Smooth muscle cell (in vitro differentiated cells): ENCODE measurements at regions not wholly inside any gene's neighbourhood (a gene's known extent, or its start where the extent isn't known, plus 50 kb on each side); places are given as distances from the start of the nearest gene placed in this dataset.

ENCODE experiments used
- DNase-seq: peaks from one replicate; lab custom pipeline; 2025; ENCODE audit not compliant: unreplicated experiment; lab: John Stamatoyannopoulos, UW
- H2AFZ ChIP-seq: fragments of 200-600 bp; sonication (generic); 2 replicates; pipeline ENCODE4 v1.6.0; 2016; ENCODE audit warnings: antibody characterized with exemption, low read depth, mild to moderate bottlenecking
- H3F3A ChIP-seq: fragments of 200-600 bp; sonication (generic); 2 replicates; pipeline ENCODE4 v1.6.0; 2017; ENCODE audit warnings: antibody characterized with exemption, low read depth
- H3K27ac ChIP-seq: fragments of 200-600 bp; sonication (generic); 2 replicates; pipeline ENCODE4 v1.5.1; 2016; ENCODE audit warnings: low read depth, mild to moderate bottlenecking
- H3K27me3 ChIP-seq: fragments of 200-600 bp; sonication (generic); 2 replicates; pipeline ENCODE4 v1.6.1; 2016; ENCODE audit warnings: low read depth, mild to moderate bottlenecking
- H3K36me3 ChIP-seq: fragments of 200-600 bp; sonication (generic); 2 replicates; pipeline ENCODE4 v1.5.1; 2016; ENCODE audit warnings: low read depth
- H3K4me1 ChIP-seq: fragments of 200-600 bp; sonication (generic); 2 replicates; pipeline ENCODE4 v1.5.1; 2016; ENCODE audit warnings: low read depth
- H3K4me2 ChIP-seq: fragments of 200-600 bp; sonication (generic); 2 replicates; pipeline ENCODE4 v1.6.0; 2016; ENCODE audit warnings: mild to moderate bottlenecking
- H3K4me3 ChIP-seq: fragments of 200-600 bp; sonication (generic); 2 replicates; pipeline ENCODE4 v1.5.1; 2016; ENCODE audit warnings: mild to moderate bottlenecking
- H3K79me2 ChIP-seq: fragments of 200-600 bp; sonication (generic); 2 replicates; pipeline ENCODE4 v1.6.0; 2016; ENCODE audit warnings: low read depth, mild to moderate bottlenecking
- H3K9ac ChIP-seq: fragments of 200-600 bp; sonication (generic); 2 replicates; pipeline ENCODE4 v1.6.0; 2016; ENCODE audit warnings: low read depth
- H3K9me3 ChIP-seq: fragments of 200-600 bp; sonication (generic); replicated peaks from 2 replicates; pipeline ENCODE4 v1.5.1; 2016; ENCODE audit warnings: low read depth
- H4K20me1 ChIP-seq: fragments of 200-600 bp; sonication (generic); 2 replicates; pipeline ENCODE4 v1.6.0; 2016; ENCODE audit warnings: low read depth
- WGBS: methylation state at CpG from one replicate; pipeline ENCODE4 v1.1.7; 2016; ENCODE audit warnings: low lambda C conversion rate; 5-methylcytosine and 5-hydroxymethylcytosine counted together
- TF ChIP-seq, protein P1 (sequence below): fragments of 200-600 bp; sonication (generic); IDR thresholded peaks from 2 replicates; pipeline ENCODE4 v1.5.1; 2017; ENCODE audit warnings: borderline replicate concordance, mild to moderate bottlenecking, antibody characterized with exemption; ENCODE audit not compliant: insufficient read depth, poor library complexity, severe bottlenecking

DNA sequence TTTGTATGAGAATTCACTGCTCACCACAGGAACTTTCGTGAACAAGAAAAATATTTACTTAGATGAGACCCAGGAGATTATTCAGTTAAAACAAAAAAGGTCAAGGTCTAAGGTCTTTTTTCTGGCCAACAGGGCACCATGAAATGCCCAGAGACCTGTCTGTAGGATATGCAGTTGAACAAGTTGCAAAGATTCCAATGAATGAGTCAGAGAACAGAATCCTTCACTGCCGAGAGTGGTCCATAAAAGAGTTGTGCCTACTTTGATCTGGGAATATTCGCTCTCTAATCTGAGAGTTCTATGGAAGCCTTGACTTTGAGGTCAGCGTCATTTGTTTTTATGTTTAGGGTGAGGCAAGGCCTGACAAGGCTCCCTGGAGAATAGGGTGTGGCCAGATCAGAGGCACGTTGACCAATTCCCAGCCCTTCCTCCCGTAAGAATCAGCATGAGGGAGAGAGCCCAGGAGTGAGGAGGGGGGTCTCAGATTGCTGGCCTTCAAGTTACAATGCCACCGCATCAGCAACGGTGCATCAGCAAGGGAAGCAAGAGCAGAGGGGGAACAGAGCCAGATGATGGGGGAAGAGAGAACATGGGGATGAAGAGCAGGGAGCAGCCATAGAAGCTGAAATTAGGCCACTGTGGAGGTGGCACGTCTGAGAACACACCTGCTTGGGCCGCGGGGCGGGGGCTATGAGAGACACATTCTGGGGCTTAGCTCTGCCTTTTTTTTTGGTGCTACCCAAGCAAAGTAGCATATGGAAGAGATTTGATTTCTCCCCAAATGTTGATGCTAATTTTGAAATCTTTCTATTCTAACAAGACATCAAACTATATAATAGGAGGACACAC, 206.4 kb upstream of the RAB4A start:
- Histone ChIP-seq H2AFZ (no peak overlapping the region), H3K4me1 (peaks cover 11% of the 10 kb centered on the region), H4K20me1 (no peaks in the 10 kb centered on the region), H3K9me3 (no peaks in the 10 kb centered on the region), H3K27ac (no peak overlapping the region), H3K9ac (no peak overlapping the region), H3F3A (no peaks in the 10 kb centered on the region), H3K36me3 (no peaks in the 10 kb centered on the region), H3K27me3 (no peaks in the 10 kb centered on the region), H3K79me2 (no peaks in the 10 kb centered on the region), H3K4me2 (no peak overlapping the region), H3K4me3 (no peak overlapping the region)
- no peak for DNase-seq
- 62% methylated on average over 12 of the region's 12 CpGs for WGBS
- TF ChIP-seq, protein P1, sequence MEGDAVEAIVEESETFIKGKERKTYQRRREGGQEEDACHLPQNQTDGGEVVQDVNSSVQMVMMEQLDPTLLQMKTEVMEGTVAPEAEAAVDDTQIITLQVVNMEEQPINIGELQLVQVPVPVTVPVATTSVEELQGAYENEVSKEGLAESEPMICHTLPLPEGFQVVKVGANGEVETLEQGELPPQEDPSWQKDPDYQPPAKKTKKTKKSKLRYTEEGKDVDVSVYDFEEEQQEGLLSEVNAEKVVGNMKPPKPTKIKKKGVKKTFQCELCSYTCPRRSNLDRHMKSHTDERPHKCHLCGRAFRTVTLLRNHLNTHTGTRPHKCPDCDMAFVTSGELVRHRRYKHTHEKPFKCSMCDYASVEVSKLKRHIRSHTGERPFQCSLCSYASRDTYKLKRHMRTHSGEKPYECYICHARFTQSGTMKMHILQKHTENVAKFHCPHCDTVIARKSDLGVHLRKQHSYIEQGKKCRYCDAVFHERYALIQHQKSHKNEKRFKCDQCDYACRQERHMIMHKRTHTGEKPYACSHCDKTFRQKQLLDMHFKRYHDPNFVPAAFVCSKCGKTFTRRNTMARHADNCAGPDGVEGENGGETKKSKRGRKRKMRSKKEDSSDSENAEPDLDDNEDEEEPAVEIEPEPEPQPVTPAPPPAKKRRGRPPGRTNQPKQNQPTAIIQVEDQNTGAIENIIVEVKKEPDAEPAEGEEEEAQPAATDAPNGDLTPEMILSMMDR: no peak

DNA sequence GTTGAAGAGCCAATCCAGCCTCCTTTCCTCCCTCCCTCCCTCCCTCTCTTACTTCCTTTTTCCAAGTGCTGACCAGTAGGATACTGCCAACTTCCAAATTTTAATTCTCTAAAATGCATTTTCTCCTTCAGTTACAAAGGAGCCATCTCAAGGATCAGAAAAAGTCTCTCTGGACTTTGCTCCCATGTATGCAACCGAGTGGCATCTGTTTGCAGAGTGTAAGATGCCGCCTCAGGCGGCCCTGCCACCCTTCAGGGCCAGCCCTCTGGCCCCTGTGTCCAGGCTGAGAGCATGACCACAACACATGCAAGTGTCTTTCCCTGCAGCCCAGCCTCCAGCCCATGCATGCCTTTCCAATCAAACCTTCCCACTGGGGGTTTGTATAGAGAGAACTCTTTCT, 205.3 kb upstream of the RAB4A start:
- H2AFZ ChIP-seq: no peak overlapping the region
- no peaks in the 10 kb centered on the region for H4K20me1 ChIP-seq
- H3K4me3 ChIP-seq: no peak overlapping the region
- TF ChIP-seq, protein P1: no peak
- H3K36me3 ChIP-seq: no peaks in the 10 kb centered on the region
- 97% methylated on average over 3 of the region's 3 CpGs for WGBS
- H3K4me1 ChIP-seq: peaks cover 6% of the 10 kb centered on the region
- no peak overlapping the region for H3K27ac ChIP-seq
- no peak for DNase-seq
- no peaks in the 10 kb centered on the region for H3K27me3 ChIP-seq
- no peak overlapping the region for H3K9ac ChIP-seq
- H3K9me3 ChIP-seq: no peaks in the 10 kb centered on the region
- H3F3A ChIP-seq: no peaks in the 10 kb centered on the region
- no peak overlapping the region for H3K4me2 ChIP-seq
- no peaks in the 10 kb centered on the region for H3K79me2 ChIP-seq

GRCh38 chr1:229066591-229066990, 204.3 kb upstream of the RAB4A start:
- Histone ChIP-seq H3F3A (no peaks in the 10 kb centered on the region), H3K36me3 (no peaks in the 10 kb centered on the region), H3K9me3 (no peaks in the 10 kb centered on the region), H2AFZ (no peak overlapping the region), H3K79me2 (no peaks in the 10 kb centered on the region), H3K9ac (no peak overlapping the region), H4K20me1 (no peaks in the 10 kb centered on the region), H3K4me2 (no peak overlapping the region), H3K27me3 (no peaks in the 10 kb centered on the region), H3K4me3 (no peak overlapping the region), H3K27ac (no peak overlapping the region), H3K4me1 (peaks cover 14% of the 10 kb centered on the region)
- WGBS: 87% methylated on average over 3 of the region's 3 CpGs
- no peak for DNase-seq
- TF ChIP-seq, protein P1: no peak

- H3K9me3 ChIP-seq: no peaks in the 10 kb centered on the region
- no peak overlapping the region for H3K4me3 ChIP-seq
- peaks cover 12% of the 10 kb centered on the region for H3K4me1 ChIP-seq
- DNase-seq: no peak
- no peak overlapping the region for H3K27ac ChIP-seq
- no peak overlapping the region for H2AFZ ChIP-seq
- TF ChIP-seq, protein P1: no peak
- H4K20me1 ChIP-seq: no peaks in the 10 kb centered on the region
- H3F3A ChIP-seq: no peaks in the 10 kb centered on the region
- 94% methylated on average over 5 of the region's 5 CpGs for WGBS
- no peak overlapping the region for H3K4me2 ChIP-seq
- no peaks in the 10 kb centered on the region for H3K27me3 ChIP-seq
- no peaks in the 10 kb centered on the region for H3K36me3 ChIP-seq
- no peak overlapping the region for H3K9ac ChIP-seq
- no peaks in the 10 kb centered on the region for H3K79me2 ChIP-seq
Observed at GRCh38 chr1:229067546-229067945, 203.4 kb upstream of the RAB4A start.
